Parathyroid adenoma (tissue), 2 donors: ENCODE measurements at regions not wholly inside any gene's neighbourhood (a gene's known extent, or its start where the extent isn't known, plus 50 kb on each side); places are given as distances from the start of the nearest gene placed in this dataset.

Experiments
- H2AFZ ChIP-seq: fragments of 300-600 bp; sonication (generic); one replicate; pipeline ENCODE4 v1.7.0; 2017; ENCODE audit warnings: antibody characterized with exemption, mild to moderate bottlenecking
- H3K27ac ChIP-seq: fragments of 300-600 bp; sonication (generic); one replicate; pipeline ENCODE4 v1.7.0; 2017
- H3K27me3 ChIP-seq: fragments of 300-600 bp; sonication (generic); one replicate; pipeline ENCODE4 v1.7.0; 2017; ENCODE audit warnings: low read length; ENCODE audit not compliant: control insufficient read depth, insufficient read depth
- H3K36me3 ChIP-seq: fragments of 300-600 bp; sonication (generic); one replicate; pipeline ENCODE4 v1.7.0; 2017; ENCODE audit warnings: low read length; ENCODE audit not compliant: control insufficient read depth, insufficient read depth
- H3K4me1 ChIP-seq: fragments of 300-600 bp; sonication (generic); one replicate; pipeline ENCODE4 v1.7.0; 2017; ENCODE audit warnings: control low read depth
- H3K4me2 ChIP-seq: fragments of 300-600 bp; sonication (generic); one replicate; pipeline ENCODE4 v1.7.0; 2017; ENCODE audit warnings: low read length
- H3K4me3 ChIP-seq: fragments of 300-600 bp; sonication (generic); one replicate; pipeline ENCODE4 v1.7.0; 2017; ENCODE audit warnings: low read depth, low read length
- H3K79me2 ChIP-seq: fragments of 300-600 bp; sonication (generic); one replicate; pipeline ENCODE4 v1.7.0; 2017; ENCODE audit warnings: control low read depth
- H3K9ac ChIP-seq: fragments of 300-600 bp; sonication (generic); one replicate; pipeline ENCODE4 v1.7.0; 2017; ENCODE audit warnings: mild to moderate bottlenecking
- H3K9me3 ChIP-seq: fragments of 300-600 bp; sonication (generic); one replicate; pipeline ENCODE4 v1.7.0; 2017; ENCODE audit warnings: low read length; ENCODE audit not compliant: control insufficient read depth
- TF ChIP-seq, protein P1 (sequence below): fragments of 300-600 bp; sonication (generic); IDR thresholded peaks from one replicate; pipeline ENCODE4 v1.7.0; 2017; ENCODE audit warnings: antibody characterized with exemption, mild to moderate bottlenecking
- donor health status: primary hyperparathyroidism.

DNA sequence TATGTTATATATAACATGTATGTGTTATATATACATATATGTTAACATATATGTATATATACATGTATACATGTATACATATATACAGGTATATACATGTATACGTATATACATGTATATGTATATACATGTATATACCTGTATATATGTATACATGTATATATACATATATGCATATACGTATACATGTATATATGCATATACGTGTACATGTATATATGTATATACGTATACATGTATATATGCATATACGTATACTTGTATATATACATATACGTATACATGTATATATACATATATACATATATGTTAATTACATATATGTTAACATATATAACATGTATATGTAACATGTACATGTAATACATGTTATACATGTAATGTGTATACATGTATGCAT, 1077.3 kb upstream of the ADGRL3 start:
- TF ChIP-seq, protein P1, sequence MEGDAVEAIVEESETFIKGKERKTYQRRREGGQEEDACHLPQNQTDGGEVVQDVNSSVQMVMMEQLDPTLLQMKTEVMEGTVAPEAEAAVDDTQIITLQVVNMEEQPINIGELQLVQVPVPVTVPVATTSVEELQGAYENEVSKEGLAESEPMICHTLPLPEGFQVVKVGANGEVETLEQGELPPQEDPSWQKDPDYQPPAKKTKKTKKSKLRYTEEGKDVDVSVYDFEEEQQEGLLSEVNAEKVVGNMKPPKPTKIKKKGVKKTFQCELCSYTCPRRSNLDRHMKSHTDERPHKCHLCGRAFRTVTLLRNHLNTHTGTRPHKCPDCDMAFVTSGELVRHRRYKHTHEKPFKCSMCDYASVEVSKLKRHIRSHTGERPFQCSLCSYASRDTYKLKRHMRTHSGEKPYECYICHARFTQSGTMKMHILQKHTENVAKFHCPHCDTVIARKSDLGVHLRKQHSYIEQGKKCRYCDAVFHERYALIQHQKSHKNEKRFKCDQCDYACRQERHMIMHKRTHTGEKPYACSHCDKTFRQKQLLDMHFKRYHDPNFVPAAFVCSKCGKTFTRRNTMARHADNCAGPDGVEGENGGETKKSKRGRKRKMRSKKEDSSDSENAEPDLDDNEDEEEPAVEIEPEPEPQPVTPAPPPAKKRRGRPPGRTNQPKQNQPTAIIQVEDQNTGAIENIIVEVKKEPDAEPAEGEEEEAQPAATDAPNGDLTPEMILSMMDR, result no peak
- H3K36me3 ChIP-seq, result no peaks in the 10 kb centered on the region
- no peak overlapping the region for H3K27ac ChIP-seq
- no peaks in the 10 kb centered on the region for H3K4me1 ChIP-seq
- H3K79me2 ChIP-seq, result no peaks in the 10 kb centered on the region
- no peaks in the 10 kb centered on the region for H3K9me3 ChIP-seq
- H2AFZ ChIP-seq, result no peak overlapping the region
- H3K9ac ChIP-seq, result no peak overlapping the region
- H3K4me3 ChIP-seq, result no peak overlapping the region
- H3K4me2 ChIP-seq, result no peak overlapping the region
- H3K27me3 ChIP-seq, result no peaks in the 10 kb centered on the region

DNA sequence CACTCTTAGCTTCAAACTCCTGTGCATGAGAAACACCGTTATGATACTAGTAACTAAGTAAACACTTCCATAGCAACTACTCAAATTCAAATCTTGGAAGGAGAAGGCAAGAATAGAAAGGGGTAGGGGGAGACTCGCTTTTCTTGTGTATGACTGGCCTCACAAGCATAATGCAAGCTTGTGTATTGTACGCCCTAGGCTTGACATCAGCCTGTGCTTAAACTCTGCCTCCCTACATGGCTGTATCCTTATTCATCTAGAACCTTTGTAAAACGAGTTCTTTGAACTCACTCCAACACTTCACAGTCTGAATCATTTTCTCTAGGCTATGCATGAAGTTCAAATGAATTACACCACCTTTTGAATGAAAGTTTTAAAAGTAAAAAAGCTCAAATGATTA, 1071.2 kb upstream of the ADGRL3 start:
- Histone ChIP-seq H3K27ac (no peak overlapping the region), H3K36me3 (no peaks in the 10 kb centered on the region), H3K4me1 (no peaks in the 10 kb centered on the region), H3K9ac (no peak overlapping the region), H3K9me3 (no peaks in the 10 kb centered on the region), H2AFZ (no peak overlapping the region), H3K4me2 (no peak overlapping the region), H3K4me3 (no peak overlapping the region), H3K27me3 (no peaks in the 10 kb centered on the region), H3K79me2 (no peaks in the 10 kb centered on the region)
- TF ChIP-seq, protein P1, result no peak

DNA sequence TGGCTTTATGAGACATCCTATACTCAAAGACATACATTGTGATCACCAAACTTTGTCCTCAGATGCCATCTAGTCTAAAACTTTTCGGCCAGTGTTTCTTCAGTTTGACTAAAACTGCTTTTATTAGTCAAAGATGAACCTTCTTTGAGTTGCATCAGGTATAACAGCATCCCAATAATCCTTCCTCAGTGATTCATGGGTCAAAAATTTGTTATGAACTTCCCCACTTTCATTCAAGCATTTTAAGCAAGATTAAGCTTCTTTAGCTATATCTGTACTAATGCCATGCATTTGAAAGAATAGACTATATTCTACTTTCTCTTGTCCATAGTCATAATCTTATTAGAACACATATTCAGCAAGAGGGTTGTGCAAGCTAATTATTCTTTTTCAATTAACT, 1070.4 kb upstream of the ADGRL3 start:
- TF ChIP-seq, protein P1, result no peak
- no peaks in the 10 kb centered on the region for H3K27me3 ChIP-seq
- no peak overlapping the region for H2AFZ ChIP-seq
- no peaks in the 10 kb centered on the region for H3K79me2 ChIP-seq
- H3K4me1 ChIP-seq, result no peaks in the 10 kb centered on the region
- H3K4me3 ChIP-seq, result no peak overlapping the region
- no peak overlapping the region for H3K4me2 ChIP-seq
- no peaks in the 10 kb centered on the region for H3K9me3 ChIP-seq
- H3K27ac ChIP-seq, result no peak overlapping the region
- H3K9ac ChIP-seq, result no peak overlapping the region
- no peaks in the 10 kb centered on the region for H3K36me3 ChIP-seq

DNA sequence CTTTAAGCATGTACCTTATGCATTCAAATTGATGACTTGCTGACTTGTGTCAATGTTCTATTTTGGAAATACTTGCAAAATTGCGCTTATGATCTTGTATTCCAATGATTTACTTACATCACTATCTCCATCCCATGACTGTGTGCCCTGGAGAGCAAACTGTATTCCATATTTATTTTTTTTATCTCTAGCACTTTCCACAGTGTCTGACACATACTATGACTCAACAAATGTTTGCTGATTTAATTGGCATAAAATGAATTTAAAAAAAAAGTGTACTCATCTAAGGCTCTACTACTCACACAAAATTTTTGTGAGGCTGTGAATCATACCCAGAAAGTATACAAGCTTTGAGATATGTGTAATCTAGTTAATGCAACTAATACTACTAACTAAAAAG, 1066.8 kb upstream of the ADGRL3 start:
- no peaks in the 10 kb centered on the region for H3K36me3 ChIP-seq
- no peak overlapping the region for H3K9ac ChIP-seq
- H2AFZ ChIP-seq, result no peak overlapping the region
- no peaks in the 10 kb centered on the region for H3K79me2 ChIP-seq
- H3K4me1 ChIP-seq, result no peaks in the 10 kb centered on the region
- H3K27ac ChIP-seq, result no peak overlapping the region
- H3K27me3 ChIP-seq, result no peaks in the 10 kb centered on the region
- no peak overlapping the region for H3K4me3 ChIP-seq
- no peak overlapping the region for H3K4me2 ChIP-seq
- H3K9me3 ChIP-seq, result no peaks in the 10 kb centered on the region
- TF ChIP-seq, protein P1, result no peak

DNA sequence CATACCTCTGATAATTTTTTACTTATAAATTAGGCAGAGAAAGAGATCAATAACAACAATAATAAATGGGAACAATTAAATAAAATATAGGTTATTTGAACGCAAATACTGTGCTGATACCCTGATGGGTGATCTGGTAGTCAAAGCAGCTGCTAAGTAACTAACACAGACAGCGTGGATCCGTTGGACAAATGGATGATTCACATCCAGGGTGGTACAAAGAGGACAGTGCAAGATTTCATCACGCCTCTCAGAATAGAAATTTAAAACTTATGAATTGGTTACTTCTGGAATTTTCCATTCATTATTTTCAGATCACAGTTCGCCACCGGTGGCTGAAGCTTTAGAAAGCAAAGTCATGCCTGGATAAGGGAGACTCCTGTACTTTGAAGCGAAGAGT, 1066.0 kb upstream of the ADGRL3 start:
- H3K9me3 ChIP-seq, result no peaks in the 10 kb centered on the region
- H3K4me1 ChIP-seq, result no peaks in the 10 kb centered on the region
- no peaks in the 10 kb centered on the region for H3K36me3 ChIP-seq
- no peak overlapping the region for H3K27ac ChIP-seq
- TF ChIP-seq, protein P1, result no peak
- no peak overlapping the region for H3K4me3 ChIP-seq
- H2AFZ ChIP-seq, result no peak overlapping the region
- no peak overlapping the region for H3K4me2 ChIP-seq
- no peak overlapping the region for H3K9ac ChIP-seq
- H3K79me2 ChIP-seq, result no peaks in the 10 kb centered on the region
- H3K27me3 ChIP-seq, result no peaks in the 10 kb centered on the region
